22Rv1 (cell line): ENCODE measurements at regions not wholly inside any gene's neighbourhood (a gene's known extent, or its start where the extent isn't known, plus 50 kb on each side); places are given as distances from the start of the nearest gene placed in this dataset.
"Not testable (repeated sequence)": the region's sequence is repeated elsewhere in the genome, so short reads cannot be mapped to it uniquely, and the experiment has no call there.

Source experiments
- H3K27ac ChIP-seq: fragments of 450-650 bp; 2 replicates; pipeline ENCODE4 v1.5.1; 2017
- CTCF ChIP-seq: fragments of 450-650 bp; IDR thresholded peaks from 2 replicates; pipeline ENCODE4 v1.5.1; 2017; ENCODE audit warnings: mild to moderate bottlenecking
- ZFX ChIP-seq: fragments of 450-650 bp; IDR thresholded peaks from 2 replicates; pipeline ENCODE4 v1.6.1; 2017; ENCODE audit warnings: antibody characterized with exemption, borderline replicate concordance

- no peak for TF ChIP-seq CTCF
- TF ChIP-seq ZFX = no peak
Measured at GRCh38 chr7:138355254-138355653, 104.8 kb upstream of the TRIM24 start.

GRCh38 chr7:138358850-138359341, 101.2 kb upstream of the TRIM24 start:
- no peak for TF ChIP-seq ZFX
- TF ChIP-seq CTCF = no peak
- H3K27ac ChIP-seq = no peak overlapping the region

More at GRCh38 chr7:138355254-138355653, 104.8 kb upstream of the TRIM24 start:
- no peak overlapping the region for H3K27ac ChIP-seq

DNA sequence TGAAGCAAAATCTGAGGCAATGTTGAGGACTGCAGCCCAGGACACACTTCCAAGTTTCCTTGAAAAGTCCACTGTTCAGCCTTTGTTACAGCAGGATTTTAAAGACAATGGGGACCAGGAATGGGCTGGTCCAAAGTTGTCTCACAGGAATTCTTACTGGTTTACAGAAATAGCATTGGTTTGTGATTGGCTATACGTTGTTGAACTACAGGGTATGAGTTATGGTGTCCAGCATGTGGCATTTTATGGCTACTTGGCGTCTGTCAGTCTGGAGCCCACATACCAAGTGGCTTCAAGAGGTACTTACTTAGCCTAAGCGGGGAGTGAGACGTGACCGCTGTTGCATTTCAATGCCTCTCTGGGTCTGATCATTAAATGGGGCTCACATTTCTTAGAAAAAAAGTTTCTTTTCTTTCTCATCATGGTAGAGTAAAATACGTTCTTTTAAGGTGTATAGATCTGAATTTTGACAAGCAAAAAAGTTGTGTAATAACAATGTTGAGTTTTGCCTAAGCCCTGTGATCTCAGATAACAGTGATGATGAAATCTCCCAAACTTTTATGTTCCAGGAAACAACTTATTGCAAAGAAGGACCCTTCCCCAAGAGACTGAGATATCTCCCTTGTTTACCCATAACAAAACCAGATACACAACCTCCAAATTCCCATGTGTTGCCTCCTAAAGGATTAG, 100.0 kb upstream of the TRIM24 start:
- no peak for TF ChIP-seq ZFX
- no peak for TF ChIP-seq CTCF
- no peak overlapping the region for H3K27ac ChIP-seq

GRCh38 chr7:138363721-138364120, 96.3 kb upstream of the TRIM24 start:
- no peak for TF ChIP-seq ZFX
- no peak for TF ChIP-seq CTCF
- H3K27ac ChIP-seq = no peak overlapping the region

DNA sequence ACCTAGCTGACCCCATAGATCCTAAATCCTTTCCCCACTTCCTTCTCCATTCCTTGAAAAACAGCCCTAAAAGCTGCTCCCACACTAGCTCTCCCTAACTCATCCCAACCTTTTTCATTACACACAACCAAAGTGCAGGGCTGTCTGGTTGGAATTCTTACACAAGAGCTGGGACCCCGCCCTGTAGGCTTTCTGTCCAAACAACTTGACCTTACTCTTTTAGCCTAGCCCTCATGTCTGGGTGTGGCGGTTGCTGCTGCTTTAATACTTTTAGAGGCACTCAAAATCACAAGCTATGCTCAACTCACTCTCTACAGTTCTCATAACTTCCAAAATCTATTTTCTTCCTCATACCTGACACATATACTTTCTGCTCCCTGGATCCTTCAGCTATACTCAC, 93.9 kb upstream of the TRIM24 start:
- not testable (repeated sequence) for H3K27ac ChIP-seq

DNA sequence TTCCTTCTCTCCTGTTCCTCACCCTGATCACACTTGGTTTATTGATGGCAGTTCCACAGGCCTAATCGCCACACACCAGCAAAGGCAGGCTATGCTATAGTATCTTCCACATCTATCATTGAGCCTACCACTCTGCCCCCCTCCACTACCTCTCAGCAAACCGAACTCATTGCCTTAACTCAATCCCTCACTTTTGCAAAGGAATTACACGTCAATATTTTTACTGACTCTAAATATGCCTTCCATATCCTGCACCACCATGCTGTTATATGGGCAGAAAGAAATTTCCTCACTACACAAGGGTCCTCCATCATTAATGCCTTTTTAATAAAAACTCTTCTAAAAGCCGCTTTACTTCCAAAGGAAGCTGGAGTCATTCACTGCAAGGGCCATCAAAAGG, 93.4 kb upstream of the TRIM24 start:
- H3K27ac ChIP-seq = not testable (repeated sequence)

DNA sequence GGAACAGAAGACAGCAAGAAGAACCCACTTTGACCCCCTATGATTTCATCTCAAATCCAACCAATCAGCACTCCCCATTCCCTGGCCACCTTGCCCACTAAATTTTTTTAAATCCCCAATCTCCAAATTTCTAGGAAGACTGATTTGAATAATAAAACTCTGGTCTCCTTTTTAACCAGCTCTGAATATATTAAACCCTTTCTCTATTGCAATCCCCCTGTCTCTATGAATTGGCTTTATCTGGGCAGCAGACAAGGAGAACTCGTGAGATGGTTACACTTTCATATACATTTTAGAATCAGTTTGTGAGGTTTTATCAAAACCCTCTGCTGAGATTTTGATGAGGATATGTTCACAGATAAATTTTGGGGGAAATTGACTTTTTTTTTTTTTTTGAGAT, 90.3 kb upstream of the TRIM24 start:
- TF ChIP-seq ZFX = no peak
- no peak for TF ChIP-seq CTCF
- H3K27ac ChIP-seq = no peak overlapping the region

GRCh38 chr7:138370956-138371355, 89.1 kb upstream of the TRIM24 start:
- TF ChIP-seq ZFX (no peak), CTCF (no peak)
- no peak overlapping the region for H3K27ac ChIP-seq
